ENCODE measurements at regions not wholly inside any gene's neighbourhood (a gene's known extent, or its start where the extent isn't known, plus 50 kb on each side); places are given as distances from the start of the nearest gene placed in this dataset.

GRCh38 chr18:22102953-22103646 lies 66.3 kb upstream of the GATA6 start:
- no peak for TF ChIP-seq RELA (IDR thresholded peaks at IDR 0.05; ENCODE audit: borderline replicate concordance, partially characterized antibody)
- TF ChIP-seq EP300 (IDR thresholded peaks at IDR 0.05; ENCODE audit: borderline replicate concordance in 1 of 2, control insufficient read depth in 1 of 2, low read depth in 2 of 2, low read length in 2 of 2): no peak
- no peak for TF ChIP-seq ETV6 (conservative IDR thresholded peaks at IDR 0.05 in 1 of 2, IDR thresholded peaks at IDR 0.05 in 1 of 2; ENCODE audit: borderline replicate concordance in 1 of 2, low read depth in 1 of 2)
- no peak for TF ChIP-seq YY1 (IDR thresholded peaks at IDR 0.05; ENCODE audit: low read depth, low read length)
- TF ChIP-seq EZH2 (IDR thresholded peaks at IDR 0.05; ENCODE audit: borderline replicate concordance, control insufficient read depth, low read depth, low read length): no peak
- TF ChIP-seq CTCF (IDR thresholded peaks at IDR 0.05 in 2 of 3, conservative IDR thresholded peaks at IDR 0.05 in 1 of 3; ENCODE audit: control insufficient read depth in 2 of 3, extremely low read depth in 1 of 3, insufficient read depth in 1 of 3, low read depth in 3 of 3, low read length in 3 of 3): no peak
- no peak for TF ChIP-seq SP1 (IDR thresholded peaks at IDR 0.05; ENCODE audit: low read depth, low read length)
- no peak for TF ChIP-seq EGR1 (IDR thresholded peaks at IDR 0.05; ENCODE audit: borderline replicate concordance in 1 of 2, low read depth in 2 of 2, low read length in 2 of 2)
- no peak for TF ChIP-seq ZNF592 (IDR thresholded peaks at IDR 0.05)
- no peak for TF ChIP-seq ZNF217 (IDR thresholded peaks at IDR 0.05)
- no peak for TF ChIP-seq BCL3 (IDR thresholded peaks at IDR 0.05; ENCODE audit: borderline replicate concordance, insufficient read depth, low read depth, low read length, poor library complexity, severe bottlenecking)
